ENCODE measurements at regions not wholly inside any gene's neighbourhood (a gene's known extent, or its start where the extent isn't known, plus 50 kb on each side); places are given as distances from the start of the nearest gene placed in this dataset.

DNA sequence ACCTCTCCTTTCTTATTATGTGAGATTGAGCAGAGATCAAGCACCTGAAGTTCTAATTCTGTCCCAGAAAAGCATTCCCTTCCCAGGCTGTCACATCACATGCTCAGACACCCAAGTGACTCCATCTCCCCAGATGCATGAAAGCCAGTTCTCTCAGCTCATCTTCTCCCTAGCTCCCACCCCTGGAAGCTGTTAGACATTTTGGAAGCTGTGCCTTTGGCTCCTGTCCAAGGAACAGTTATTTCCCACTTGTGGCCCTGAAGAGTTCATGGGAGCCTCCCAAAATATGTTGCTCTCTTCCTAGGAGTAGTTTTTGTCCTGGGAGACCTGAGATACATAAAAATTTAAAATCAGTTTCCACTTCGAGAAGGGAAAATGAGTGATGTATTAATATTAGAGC lies 161.4 kb upstream of the GAS1 start:
- TF ChIP-seq, protein P1, sequence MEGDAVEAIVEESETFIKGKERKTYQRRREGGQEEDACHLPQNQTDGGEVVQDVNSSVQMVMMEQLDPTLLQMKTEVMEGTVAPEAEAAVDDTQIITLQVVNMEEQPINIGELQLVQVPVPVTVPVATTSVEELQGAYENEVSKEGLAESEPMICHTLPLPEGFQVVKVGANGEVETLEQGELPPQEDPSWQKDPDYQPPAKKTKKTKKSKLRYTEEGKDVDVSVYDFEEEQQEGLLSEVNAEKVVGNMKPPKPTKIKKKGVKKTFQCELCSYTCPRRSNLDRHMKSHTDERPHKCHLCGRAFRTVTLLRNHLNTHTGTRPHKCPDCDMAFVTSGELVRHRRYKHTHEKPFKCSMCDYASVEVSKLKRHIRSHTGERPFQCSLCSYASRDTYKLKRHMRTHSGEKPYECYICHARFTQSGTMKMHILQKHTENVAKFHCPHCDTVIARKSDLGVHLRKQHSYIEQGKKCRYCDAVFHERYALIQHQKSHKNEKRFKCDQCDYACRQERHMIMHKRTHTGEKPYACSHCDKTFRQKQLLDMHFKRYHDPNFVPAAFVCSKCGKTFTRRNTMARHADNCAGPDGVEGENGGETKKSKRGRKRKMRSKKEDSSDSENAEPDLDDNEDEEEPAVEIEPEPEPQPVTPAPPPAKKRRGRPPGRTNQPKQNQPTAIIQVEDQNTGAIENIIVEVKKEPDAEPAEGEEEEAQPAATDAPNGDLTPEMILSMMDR (IDR thresholded peaks at IDR 0.05): no peak
- no peak for TF ChIP-seq POLR2A (IDR thresholded peaks at IDR 0.05)
